LNCaP clone FGC (cell line): ENCODE measurements at regions not wholly inside any gene's neighbourhood (a gene's known extent, or its start where the extent isn't known, plus 50 kb on each side); places are given as distances from the start of the nearest gene placed in this dataset.

Source experiments
- DNase-seq: peaks from one replicate; pipeline ENCODE4 v3.0.0-alpha.2; 2011; ENCODE audit warnings: low read depth
- H3K4me3 ChIP-seq: 2 replicates; pipeline ENCODE4 v1.5.1; 2011; ENCODE audit warnings: mild to moderate bottlenecking, low read depth, low read length, control low read depth
- CTCF ChIP-seq: IDR thresholded peaks from 2 replicates; pipeline ENCODE4 v1.5.1; 2012; ENCODE audit warnings: mild to moderate bottlenecking; ENCODE audit not compliant: control insufficient read depth, insufficient read depth; ENCODE audit errors: extremely low read depth

DNA sequence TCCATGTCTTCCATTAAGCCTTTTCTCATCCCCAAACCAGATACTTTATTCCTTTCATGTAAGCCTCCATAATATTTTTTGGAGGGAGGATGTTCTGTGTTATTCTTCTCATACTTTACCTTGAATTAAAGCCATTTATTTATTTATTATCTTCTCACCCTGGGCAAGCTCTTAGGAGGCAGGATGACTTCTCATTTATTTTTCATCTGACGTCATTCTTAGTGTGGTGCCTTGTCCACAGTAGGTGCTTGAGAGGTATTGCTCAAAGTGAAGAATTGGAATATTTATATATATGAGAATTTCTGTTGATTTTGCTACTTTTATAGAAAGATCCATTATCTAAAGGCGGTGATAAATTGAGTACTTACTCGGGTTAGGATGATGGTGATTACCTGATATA, 458.3 kb upstream of the ACTBL2 start:
- no peak for DNase-seq
- H3K4me3 ChIP-seq: no peak overlapping the region
- no peak for TF ChIP-seq CTCF

- TF ChIP-seq CTCF: no peak
- no peak for DNase-seq
Measured at GRCh38 chr5:57940236-57940635, 457.6 kb upstream of the ACTBL2 start.

DNA sequence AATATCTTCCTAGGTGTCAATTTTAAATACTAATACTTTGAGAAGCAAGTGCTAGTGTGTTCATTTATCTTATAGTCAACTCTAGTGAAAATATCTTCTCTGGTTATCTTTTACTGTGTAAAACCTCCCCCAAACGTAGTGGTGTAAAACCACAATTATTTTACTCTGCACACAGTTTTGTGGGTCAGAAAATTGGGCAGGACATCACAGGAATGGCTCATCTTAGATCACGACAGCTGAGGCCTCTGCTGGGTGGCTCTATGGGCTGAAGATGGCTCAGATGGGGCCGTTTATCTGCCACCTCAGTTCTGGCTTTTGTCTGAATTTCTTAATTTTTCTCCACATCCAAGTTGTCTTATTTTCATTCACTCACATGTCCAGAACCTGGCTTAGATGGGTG, 457.2 kb upstream of the ACTBL2 start:
- no peak overlapping the region for H3K4me3 ChIP-seq
- TF ChIP-seq CTCF: no peak
- no peak for DNase-seq

More at GRCh38 chr5:57940236-57940635, 457.6 kb upstream of the ACTBL2 start:
- H3K4me3 ChIP-seq: no peak overlapping the region

GRCh38 chr5:57939335-57939734, 456.7 kb upstream of the ACTBL2 start:
- TF ChIP-seq CTCF: no peak
- no peak overlapping the region for H3K4me3 ChIP-seq
- no peak for DNase-seq

- DNase-seq: no peak
- peak; percentile 56 for TF ChIP-seq CTCF
- no peak overlapping the region for H3K4me3 ChIP-seq
Measured at GRCh38 chr5:57938174-57938557, 455.6 kb upstream of the ACTBL2 start.

GRCh38 chr5:57937501-57938173, 455.0 kb upstream of the ACTBL2 start:
- no peak for TF ChIP-seq CTCF
- no peak for DNase-seq

DNA sequence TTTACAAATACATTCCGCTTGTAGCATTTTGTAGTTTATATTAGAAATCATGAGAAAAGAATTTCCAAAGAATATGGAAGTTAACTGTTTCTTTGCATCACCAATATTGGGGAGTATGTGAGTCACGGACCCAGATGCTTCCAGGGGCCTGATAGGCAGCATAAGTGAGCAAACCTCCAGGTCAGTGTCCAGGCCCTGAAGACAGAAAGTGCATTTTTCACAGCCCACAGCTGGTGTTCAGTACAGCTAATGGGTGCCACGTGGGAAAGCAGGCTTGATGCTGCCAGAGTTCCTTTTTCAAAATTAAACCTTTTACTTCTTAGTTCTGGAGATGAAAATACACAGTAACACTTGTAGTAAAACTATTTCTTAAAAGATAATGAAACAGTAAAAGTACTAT, 454.4 kb upstream of the ACTBL2 start:
- no peak overlapping the region for H3K4me3 ChIP-seq
- TF ChIP-seq CTCF: no peak
- DNase-seq: no peak

More at GRCh38 chr5:57937501-57938173, 455.0 kb upstream of the ACTBL2 start:
- H3K4me3 ChIP-seq: no peak overlapping the region
